Ishikawa (cell line): ENCODE measurements at regions not wholly inside any gene's neighbourhood (a gene's known extent, or its start where the extent isn't known, plus 50 kb on each side); places are given as distances from the start of the nearest gene placed in this dataset.

Experiments used
- TAF1 ChIP-seq: IDR thresholded peaks from 2 replicates; pipeline ENCODE4 v1.6.1; 2012; ENCODE audit warnings: low read depth, mild to moderate bottlenecking
- TF ChIP-seq, protein P1 (sequence below): IDR thresholded peaks from 2 replicates; pipeline ENCODE4 v1.6.1; 2012

GRCh38 chr9:74362423-74362822 is 134.7 kb upstream of the RORB start:
- TF ChIP-seq, protein P1, sequence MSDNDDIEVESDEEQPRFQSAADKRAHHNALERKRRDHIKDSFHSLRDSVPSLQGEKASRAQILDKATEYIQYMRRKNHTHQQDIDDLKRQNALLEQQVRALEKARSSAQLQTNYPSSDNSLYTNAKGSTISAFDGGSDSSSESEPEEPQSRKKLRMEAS, result no peak
- no peak for TF ChIP-seq TAF1
